Cerebellar nuclear complex (tissue), 1 donor: ENCODE measurements at regions not wholly inside any gene's neighbourhood (a gene's known extent, or its start where the extent isn't known, plus 50 kb on each side); places are given as distances from the start of the nearest gene placed in this dataset.

ENCODE experiments used
- DNase-seq, 2 experiments: peaks; one replicate each; lab custom pipeline; 2025; lab: John Stamatoyannopoulos, UW

DNA sequence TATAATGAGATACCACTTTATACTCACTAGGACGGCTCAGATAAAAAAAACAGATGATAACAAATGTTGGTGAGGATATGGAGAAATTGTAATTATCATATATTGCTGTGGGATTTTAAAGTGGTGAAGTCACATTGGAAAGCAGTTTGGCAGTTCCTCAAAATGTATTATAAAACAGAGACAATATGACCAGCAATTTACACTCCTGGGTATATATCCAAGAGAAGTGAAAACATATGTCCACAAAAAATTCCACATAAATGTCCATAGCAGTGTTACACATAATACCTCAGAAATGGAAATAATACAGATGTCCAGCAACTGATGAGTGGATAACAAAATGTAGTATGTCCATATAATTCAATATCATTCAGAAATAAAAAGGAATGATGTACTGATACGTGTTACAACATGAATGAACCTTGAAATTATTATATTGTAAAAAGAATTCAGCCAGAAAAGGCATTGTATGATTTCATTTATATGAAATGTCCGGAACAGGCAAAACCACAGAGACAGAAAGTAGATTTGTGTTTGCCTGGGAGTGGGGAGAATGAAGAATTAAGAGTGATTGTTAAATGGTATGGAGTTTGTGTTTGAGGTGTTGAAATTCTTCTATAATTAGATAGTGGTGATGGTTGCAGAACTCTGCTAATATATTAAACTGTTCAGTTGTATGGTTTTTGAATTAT, 220.9 kb downstream of the SLC7A11 start:
- DNase-seq: no peak

DNA sequence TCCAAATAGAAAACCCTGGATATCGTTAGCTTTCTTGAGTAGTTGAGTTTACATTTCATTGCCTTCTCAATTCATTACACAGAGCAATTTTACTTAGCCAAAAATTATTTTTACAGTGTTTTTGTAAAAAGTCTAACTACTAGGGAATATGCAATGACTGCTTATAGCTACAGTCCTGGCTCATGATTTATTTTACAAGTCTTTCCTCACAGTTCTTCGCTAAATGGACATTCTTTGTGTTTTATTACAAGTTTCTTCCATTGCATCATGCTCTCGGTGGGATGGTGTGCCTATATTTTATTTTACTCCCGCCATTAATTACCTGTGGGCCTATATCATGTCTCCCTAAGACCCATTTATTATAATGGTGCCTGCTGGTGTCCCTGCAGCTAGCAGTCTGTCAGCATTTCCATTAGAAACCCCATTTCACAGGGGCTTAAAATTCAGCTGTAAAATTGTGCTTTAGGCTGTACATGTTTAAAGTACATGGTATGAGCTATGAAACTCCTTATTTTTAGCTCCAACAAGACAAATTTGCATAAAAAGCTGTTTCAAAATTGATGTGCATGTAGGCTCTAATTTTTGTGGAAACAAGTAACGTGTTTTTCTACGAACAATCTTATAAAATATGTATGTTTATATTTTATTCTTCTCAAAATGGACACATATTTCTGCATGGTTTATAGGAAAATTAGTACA, 227.4 kb downstream of the SLC7A11 start:
- no peak for DNase-seq

DNA sequence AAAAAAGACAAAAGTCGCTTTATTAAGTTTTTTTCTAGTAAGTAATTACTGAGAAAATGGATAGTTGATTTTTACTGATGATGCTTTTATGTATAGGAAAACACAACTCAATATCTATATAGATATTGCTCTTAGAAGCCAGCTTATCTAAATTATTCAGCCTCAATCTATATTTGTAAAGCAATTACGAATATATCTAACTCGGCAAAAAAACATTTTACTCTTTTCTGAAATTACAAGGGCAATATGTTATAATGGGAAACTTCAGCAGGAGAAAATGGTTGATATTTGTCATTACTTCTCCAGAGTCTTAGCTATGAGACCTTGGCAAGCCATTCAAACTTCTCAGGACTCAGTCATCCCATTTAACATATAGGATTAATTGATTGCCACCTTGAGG, 228.5 kb downstream of the SLC7A11 start:
- no peak for DNase-seq

DNA sequence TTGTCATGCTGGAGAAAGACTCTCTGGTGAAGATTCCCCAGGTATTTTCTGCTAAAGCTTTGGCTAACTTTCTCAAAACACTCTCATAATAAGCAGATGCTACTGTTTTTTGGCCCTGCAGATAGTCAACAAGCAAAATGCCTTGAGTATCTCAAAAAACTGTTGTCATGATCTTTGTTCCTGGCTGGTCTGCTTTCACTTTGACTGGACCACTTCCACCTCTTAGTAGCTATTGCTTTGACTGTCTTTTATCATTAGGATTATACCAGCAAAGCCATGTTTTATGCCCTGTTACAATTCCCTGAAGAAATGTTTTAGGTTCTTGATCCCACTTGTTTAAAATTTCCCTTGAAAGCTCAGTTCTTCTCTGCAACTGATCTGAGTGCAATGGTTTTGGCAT, 231.5 kb downstream of the SLC7A11 start:
- DNase-seq: no peak

DNA sequence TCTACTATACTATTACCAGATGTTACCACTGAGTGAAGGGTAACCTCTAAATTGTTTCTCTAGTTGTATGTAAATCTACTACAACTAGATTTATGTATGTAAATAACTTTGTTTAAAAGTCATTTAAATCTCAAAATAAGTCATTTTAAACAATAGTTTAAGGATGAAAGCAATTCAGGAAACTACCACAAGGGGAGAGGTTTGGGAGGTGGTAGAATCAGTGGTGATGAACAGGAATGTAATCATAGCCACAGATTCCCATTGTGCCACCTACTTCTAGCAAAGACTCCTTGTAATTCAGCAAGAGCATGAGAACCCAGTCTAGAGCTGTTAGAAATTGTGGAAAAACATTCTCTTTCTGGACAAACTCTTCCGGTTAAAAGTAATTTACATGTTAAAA, 234.6 kb downstream of the SLC7A11 start:
- DNase-seq: no peak

DNA sequence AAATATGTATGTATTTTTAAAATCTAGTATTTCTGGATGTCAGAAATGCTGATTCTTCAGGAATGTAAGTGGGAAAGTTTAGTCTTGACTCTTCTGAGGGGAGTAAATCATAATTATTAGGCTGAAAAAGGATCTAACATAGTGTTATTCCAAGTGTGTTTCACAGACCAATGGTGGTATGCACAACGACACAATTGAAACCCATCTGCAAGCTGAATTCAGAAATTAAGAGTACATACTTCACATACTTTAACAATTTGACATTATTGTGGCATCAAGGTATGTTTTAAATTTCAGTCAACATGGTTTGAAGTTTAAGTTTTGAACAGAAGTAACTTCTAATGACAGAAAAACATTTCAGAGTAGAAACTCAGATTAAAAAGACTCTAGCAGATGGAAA, 236.7 kb downstream of the SLC7A11 start:
- no peak for DNase-seq

DNA sequence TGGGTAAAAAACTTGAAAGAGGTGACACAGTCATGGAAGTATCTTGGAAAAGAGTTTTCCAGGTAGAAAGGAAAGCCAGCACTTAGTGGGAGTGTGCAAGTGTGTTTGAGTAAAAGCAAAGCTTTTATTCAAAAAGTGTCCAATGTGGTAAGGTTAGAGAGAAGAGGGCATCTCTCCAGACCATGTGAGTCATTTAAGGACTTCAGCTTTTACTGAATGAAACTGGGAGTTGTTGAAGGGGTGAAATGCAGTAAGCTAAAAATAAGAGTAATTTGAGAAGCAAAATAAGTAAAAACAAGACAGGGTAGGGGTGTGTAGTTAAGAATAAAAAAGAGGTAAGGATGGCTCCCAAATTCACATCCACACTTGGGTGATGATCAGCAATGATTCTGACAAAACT, 238.9 kb downstream of the SLC7A11 start:
- no peak for DNase-seq

DNA sequence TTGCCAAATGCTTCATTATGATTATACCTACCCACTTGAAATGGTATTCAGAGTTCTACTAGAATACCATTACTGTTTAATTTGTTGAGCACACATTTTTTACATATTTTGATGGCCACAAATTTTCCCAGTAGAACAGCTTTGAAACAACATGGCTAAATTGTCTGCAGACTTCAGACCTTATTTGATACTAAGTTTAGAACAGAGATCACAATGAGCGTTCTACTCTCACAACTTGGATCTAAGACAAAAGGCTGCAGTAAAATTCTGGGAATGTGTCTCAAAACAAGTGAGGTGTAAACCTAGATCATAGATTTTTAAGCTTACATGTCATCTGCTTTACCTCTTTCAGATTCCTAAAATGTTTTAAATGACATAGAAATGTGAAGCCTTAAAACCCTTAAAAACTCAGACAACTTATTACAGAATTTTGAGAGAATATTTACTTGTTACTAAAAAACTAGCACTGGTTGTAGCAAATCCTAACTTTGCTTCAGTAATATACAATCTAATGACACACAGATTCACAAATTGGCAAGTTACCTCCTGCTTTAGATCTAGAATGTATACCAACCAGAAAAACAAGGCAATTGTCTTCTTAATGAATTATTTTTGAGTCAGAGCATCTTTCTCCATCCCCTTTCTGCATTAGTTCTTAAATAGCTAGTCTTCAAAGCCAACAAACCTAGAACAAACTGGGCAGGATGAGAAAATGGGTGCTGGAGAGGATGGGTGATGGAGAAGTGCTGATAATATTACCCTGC, 243.3 kb downstream of the SLC7A11 start:
- DNase-seq: no peak

DNA sequence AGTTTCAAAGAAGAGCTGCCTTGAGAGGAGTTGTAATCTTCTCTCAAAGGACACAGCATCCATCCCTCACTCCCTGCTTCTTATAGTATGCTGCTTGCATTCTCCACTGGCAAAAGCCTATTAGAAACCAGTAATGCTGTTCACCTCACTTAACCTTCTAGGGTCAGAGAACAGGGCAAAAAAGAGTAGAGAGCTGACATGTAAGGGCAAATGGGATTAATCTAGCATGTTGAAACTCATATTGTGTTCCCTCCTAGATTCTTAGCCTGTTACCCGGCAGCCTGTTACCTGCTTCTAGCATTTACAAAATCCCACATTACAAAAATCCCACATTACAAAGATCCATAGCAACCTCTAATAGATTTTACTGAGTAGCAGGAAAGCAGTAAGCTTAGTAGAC, 244.7 kb downstream of the SLC7A11 start:
- DNase-seq: no peak

DNA sequence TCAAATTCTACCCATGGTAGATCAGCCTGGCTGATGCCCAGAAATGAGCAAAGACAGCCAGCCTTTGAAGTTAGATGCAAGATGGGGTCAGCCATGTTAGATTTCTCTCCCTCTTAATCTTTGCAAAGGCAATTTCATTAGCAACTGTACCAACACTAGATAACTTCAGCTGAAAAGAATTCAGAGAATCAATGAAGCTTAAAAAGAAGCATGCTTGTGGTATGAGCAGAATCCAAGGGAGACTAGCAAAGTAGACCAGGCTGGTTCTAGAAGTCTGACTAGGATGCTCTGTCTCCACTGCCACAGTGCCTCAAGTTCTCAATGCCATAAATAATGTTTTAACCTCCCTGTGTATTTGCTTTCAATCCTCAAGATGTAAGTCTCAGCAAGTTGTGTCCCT, 247.3 kb downstream of the SLC7A11 start:
- DNase-seq: no peak

DNA sequence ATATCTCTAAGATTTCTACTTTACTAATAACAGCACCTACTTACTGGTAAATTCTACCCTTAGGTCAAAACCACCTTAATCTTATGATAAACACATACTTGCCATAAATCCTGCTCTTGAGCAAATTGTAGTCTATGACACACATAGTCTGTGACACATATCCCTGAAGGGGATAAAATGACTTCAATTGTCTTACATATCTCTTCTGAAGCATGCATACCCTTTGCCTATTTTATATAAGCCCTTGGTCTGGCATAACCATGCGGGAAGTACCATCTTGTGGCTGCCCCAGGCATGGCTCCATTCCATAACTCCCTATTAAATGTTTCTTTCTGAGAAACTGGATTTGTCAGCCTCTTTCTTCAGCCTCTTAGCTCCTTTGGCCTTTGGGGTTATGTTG, 248.9 kb downstream of the SLC7A11 start:
- no peak for DNase-seq

DNA sequence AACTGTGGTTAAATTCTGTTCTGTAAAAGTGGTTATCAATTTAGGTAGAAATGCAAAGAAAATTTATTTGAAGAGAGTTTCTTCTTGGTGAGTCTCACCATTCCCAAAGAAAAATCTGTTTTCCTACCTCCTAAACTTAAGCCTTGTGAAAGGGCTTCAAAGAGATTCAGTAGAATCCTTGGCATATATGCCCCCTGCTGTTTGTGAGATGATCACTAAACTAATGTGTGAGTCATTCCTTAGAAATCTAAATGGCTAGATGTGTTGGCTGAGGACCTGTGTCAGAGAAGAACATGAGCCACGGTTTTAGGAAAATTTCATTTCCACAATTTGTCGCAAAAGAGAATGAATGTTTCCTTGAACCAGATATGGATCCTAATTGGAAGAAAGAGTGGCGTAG, 260.9 kb downstream of the SLC7A11 start:
- no peak for DNase-seq

DNA sequence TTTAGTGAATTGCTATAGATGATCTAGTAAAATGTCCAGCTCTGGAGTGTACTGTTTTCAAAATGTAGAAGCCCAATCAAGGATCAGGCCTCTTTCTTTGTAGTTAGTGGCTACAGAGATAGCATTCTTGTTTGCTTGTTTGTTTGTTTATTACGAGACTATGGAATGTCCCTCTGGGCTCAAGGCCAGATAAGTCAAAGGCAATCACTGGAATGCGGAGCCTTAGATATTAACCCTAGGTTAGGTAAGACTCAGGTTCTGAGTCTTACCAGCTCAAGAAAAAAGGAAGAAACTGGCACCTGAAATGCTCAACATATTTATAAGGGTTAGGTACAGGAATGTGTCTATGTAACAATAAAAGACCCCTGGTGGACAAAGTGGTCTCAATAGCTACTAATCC, 261.5 kb downstream of the SLC7A11 start:
- DNase-seq: no peak

DNA sequence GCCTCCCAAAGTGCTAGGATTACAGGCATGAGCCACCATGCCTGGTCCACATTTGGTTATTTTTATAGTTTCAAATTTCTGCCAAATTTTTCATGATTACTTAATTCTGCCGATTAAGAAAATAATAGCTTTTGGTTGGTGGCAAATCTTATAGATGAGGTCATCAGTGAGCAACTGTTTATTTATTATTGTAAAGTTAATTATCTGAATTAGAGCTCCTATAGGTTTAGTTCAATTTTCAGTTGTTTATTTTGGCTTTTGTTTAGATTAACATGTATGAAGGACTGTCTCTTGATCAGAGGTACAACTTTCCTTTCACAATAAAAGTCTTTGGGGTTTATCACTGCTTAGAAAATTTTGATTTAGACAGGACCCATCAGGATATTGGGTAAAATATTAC, 262.2 kb downstream of the SLC7A11 start:
- no peak for DNase-seq

DNA sequence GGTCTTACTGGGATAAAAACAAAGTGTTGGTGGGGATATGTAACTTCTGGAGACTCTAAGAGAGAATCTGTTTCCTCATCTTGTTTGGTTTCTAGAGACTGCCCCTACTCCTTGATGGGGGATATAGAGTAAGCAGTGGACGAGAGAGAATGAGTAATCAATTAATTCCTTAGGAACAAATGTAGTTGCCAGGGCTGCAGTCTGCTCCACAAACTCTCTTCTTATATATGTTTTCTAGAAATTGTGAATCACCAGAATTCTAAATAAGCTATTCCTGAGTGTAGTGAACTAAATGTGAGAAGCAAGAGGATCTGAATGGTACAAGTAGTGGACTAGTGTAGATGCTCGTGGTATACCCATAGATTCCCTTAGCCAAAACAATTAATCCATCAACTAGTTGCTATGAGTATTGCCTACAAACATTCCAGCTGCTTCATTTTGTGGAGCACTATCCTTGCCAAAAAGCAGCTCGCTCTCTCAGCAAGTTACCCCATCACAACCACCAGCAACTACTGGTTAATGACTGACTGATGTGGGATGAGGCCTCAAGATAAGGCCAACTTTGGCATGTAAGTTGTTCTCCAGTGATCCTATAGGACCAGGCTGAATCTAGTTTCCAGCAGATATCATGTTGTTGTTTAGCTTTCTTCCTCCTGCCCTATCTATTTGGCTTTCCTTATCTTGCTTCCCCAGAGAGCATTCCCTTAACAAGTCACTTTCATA, 273.0 kb downstream of the SLC7A11 start:
- DNase-seq: no peak

DNA sequence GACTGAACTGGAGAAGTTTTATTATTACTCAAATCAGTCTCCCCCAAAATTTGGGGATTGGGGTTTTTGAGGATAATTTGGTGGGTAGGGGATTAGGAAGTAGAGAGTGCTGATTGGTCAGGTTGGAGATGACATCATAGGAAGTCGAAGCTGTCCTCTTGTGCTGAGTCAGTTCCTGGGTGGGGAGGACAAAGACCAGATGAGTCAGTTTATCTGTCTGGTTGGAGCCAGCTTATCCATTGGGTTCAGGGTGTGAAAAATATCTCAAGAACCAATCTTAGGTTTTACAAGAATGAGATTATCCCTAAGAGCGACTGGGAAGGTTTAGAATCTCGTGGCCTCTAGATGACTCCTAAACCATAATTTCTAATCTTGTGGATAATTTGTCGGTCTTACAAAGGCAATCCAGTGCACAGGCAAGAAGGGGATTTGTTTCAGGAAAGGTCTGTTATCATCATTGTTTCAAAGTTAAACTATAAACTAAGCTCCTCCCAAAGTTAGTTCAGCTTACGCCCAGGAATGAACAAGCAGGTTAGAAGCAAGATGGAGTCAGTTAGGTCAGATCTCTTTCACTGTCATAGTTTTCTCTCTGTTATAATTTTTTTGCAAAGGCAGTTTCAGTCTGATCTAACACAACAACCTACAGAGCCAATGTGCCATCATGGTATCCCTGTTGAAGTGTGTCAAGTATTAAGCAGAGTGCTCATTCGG, 274.5 kb downstream of the SLC7A11 start:
- no peak for DNase-seq

DNA sequence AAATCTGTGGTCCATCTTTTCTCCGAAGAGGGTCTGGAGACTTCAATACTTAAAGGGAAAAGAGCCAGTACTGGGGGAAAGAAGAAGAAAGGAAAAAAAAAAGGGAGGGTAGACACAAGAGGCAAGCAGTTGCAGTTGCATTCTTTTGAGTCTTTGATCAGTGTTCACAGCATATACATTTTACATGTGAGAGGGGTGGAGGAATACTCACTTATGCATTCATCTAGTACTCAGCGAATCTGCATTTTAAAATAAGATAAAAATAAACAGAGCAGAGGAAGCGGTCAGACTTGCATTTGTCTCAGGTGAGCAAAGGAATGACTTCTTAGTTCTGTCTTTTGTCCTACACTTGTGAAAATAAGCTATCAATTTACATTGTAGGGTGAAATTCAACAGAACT, 275.6 kb downstream of the SLC7A11 start:
- DNase-seq: no peak

DNA sequence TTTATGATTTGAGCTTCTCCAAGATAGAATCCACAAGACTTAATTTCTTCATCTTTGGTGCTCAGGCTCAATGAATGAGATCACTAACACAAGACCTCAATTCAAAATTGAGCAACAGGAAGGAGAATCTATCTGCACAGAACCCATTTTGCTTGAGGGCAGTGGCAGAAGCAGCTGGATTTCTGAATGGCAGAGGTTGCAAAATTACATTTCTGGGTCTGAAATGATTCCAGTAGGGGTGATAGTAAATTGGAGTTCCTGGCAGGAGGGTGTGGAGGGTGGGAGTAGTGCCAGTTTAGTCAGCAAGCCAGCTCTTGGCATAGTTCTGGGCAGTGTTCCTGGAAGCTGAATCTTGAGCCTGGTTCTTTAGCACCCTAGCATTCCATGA, 281.1 kb downstream of the SLC7A11 start:
- DNase-seq: no peak

DNA sequence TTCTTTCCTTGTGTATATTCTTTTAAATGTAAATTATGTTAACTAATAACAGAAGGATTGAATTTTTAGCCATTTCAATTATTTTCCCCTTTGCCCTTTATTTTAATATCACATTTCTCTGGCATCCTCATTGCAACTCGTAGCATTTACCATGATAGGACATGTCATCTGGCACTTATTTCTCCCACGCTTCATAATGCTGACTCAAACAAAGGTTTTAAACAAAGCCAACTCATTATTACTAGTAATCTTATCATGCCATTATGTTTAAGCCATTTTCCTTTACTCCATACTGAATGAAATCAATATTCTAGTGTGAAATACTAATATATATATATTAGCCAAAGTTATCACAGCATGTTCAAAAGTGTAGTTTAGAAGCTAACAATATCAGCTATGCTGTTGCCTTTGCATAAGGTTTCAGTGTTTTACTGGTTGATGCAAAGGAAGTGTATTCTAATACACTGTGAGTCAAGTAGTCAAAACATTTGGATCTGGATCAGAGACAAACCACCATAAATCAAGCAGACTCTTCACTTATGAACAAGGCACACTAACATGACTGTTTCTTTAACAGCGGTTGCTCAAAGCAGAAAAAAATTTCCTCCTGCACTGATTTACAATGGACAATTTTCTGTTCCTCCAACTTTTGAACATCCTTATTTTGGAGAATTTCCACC, 281.6 kb downstream of the SLC7A11 start:
- no peak for DNase-seq

DNA sequence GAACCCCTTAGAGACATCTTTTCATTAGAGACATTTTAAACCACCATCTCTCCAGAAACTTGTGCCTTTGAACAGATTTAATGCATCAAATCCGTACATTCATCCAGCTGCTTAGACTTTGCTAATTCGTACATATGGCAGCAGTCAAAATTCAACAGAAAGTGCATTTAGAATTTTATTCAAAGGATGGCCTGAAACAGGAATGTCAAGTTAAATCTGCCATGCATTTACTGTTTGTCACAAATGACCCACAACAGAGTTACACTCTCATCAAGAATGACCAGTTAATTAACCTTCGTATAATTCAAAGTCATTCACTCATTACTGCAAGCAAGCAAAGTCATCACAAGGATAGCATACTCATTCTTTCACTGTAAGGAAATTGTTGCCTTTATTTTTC, 284.3 kb downstream of the SLC7A11 start:
- no peak for DNase-seq

DNA sequence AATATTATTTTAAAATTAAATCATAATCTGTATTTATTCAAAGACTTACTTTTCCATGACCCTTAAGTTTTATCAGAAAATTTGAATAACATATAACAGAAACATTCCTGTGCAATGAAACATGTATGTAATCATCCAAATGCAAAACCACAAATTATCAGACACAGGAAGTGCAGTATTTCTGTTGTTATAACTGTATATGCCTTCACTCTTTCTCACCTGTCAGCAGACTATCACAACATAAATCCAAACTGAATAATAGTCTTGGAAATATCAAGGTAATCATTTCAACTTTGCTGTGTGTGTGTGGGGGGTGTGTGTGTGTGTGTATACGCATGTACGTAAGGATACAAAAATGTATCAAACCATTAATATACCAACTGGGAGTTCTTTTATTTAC, 285.9 kb downstream of the SLC7A11 start:
- DNase-seq: no peak
